Astrocyte (in vitro differentiated cells and primary cell): ENCODE measurements at regions not wholly inside any gene's neighbourhood (a gene's known extent, or its start where the extent isn't known, plus 50 kb on each side); places are given as distances from the start of the nearest gene placed in this dataset.

ENCODE experiments used
- DNase-seq: peaks from one replicate; pipeline ENCODE4 v3.0.0-alpha.2; 2010; ENCODE audit warnings: low read depth
- FAIRE-seq: peaks from 2 replicates; lab custom pipeline; 2011; peaks lifted over from hg19 to GRCh38; lab: Jason Lieb, UNC
- H2AFZ ChIP-seq: 2 replicates; pipeline ENCODE4 v1.6.0; 2012; ENCODE audit warnings: low read depth, low read length, inconsistent platforms
- H3K27ac ChIP-seq: 2 replicates; pipeline ENCODE4 v1.5.1; 2011; ENCODE audit warnings: low read depth, low read length, inconsistent platforms
- H3K27me3 ChIP-seq: 2 replicates; pipeline ENCODE4 v1.6.0; 2011; ENCODE audit warnings: low read length, inconsistent platforms; ENCODE audit not compliant: insufficient read depth
- H3K36me3 ChIP-seq: 2 replicates; pipeline ENCODE4 v1.5.1; 2011; ENCODE audit warnings: low read length, inconsistent platforms; ENCODE audit not compliant: insufficient read depth
- H3K4me1 ChIP-seq: 2 replicates; pipeline ENCODE4 v1.5.1; 2011; ENCODE audit warnings: low read length, inconsistent platforms; ENCODE audit not compliant: insufficient read depth
- H3K4me2 ChIP-seq: 2 replicates; pipeline ENCODE4 v1.6.0; 2012; ENCODE audit warnings: low read length, inconsistent platforms
- H3K4me3 ChIP-seq: 2 replicates; pipeline ENCODE4 v1.5.1; 2011; ENCODE audit warnings: low read depth, mild to moderate bottlenecking, low read length, inconsistent platforms; ENCODE audit not compliant: insufficient read depth
- H3K79me2 ChIP-seq: 2 replicates; pipeline ENCODE4 v1.6.0; 2012; ENCODE audit warnings: mild to moderate bottlenecking, low read length, inconsistent platforms; ENCODE audit not compliant: insufficient read depth
- H3K9ac ChIP-seq: 2 replicates; pipeline ENCODE4 v1.6.0; 2012; ENCODE audit warnings: mild to moderate bottlenecking, low read length, inconsistent platforms
- H3K9me3 ChIP-seq: 2 replicates; pipeline ENCODE4 v1.5.1; 2012; ENCODE audit warnings: low read depth, mild to moderate bottlenecking, low read length, inconsistent platforms; ENCODE audit not compliant: insufficient read depth
- H4K20me1 ChIP-seq: 2 replicates; pipeline ENCODE4 v1.6.0; 2012; ENCODE audit warnings: low read length, inconsistent platforms; ENCODE audit not compliant: insufficient read depth
- H3K27ac Mint-ChIP-seq: one replicate; pipeline ENCODE4 v1.8.0; 2021; ENCODE audit warnings: mild to moderate bottlenecking, mixed read lengths; ENCODE audit not compliant: unreplicated experiment
- H3K27me3 Mint-ChIP-seq: one replicate; pipeline ENCODE4 v1.8.0; 2021; ENCODE audit warnings: low read depth, mixed read lengths; ENCODE audit not compliant: unreplicated experiment
- H3K36me3 Mint-ChIP-seq: one replicate; pipeline ENCODE4 v1.8.0; 2021; ENCODE audit warnings: low read depth, mixed read lengths; ENCODE audit not compliant: unreplicated experiment
- H3K4me1 Mint-ChIP-seq: one replicate; pipeline ENCODE4 v1.8.0; 2021; ENCODE audit warnings: low read depth, mixed read lengths; ENCODE audit not compliant: unreplicated experiment
- H3K4me3 Mint-ChIP-seq: one replicate; pipeline ENCODE4 v1.8.0; 2021; ENCODE audit warnings: mild to moderate bottlenecking, moderate library complexity, mixed read lengths; ENCODE audit not compliant: unreplicated experiment
- H3K9me3 Mint-ChIP-seq: one replicate; pipeline ENCODE4 v1.8.0; 2021; ENCODE audit warnings: mild to moderate bottlenecking, mixed read lengths; ENCODE audit not compliant: unreplicated experiment
- CTCF ChIP-seq: IDR thresholded peaks from 2 replicates; pipeline ENCODE4 v1.5.1; 2011; ENCODE audit warnings: low read depth, mild to moderate bottlenecking, inconsistent platforms, low read length, moderate library complexity; ENCODE audit not compliant: insufficient read depth
- EZH2 ChIP-seq: IDR thresholded peaks from 2 replicates; pipeline ENCODE4 v1.6.1; 2012; ENCODE audit warnings: mild to moderate bottlenecking, low read length, inconsistent platforms; ENCODE audit not compliant: insufficient read depth

GRCh38 chr16:27618165-27618564 is 68.2 kb downstream of the KATNIP start:
- H3K4me1 Mint-ChIP-seq: peaks cover 4% of the 10 kb centered on the region
- Histone ChIP-seq H3K9ac (no peak overlapping the region), H3K79me2 (no peaks in the 10 kb centered on the region), H3K4me2 (no peak overlapping the region), H2AFZ (no peak overlapping the region), H3K9me3 (no peaks in the 10 kb centered on the region), H4K20me1 (peaks cover 9% of the 10 kb centered on the region), H3K4me3 (no peak overlapping the region), H3K36me3 (no peaks in the 10 kb centered on the region), H3K4me1 (no peaks in the 10 kb centered on the region), H3K27me3 (no peaks in the 10 kb centered on the region), H3K27ac (no peak overlapping the region)
- peaks cover 31% of the 10 kb centered on the region for H3K36me3 Mint-ChIP-seq
- no peak overlapping the region for H3K27ac Mint-ChIP-seq
- H3K9me3 Mint-ChIP-seq: peaks cover 2% of the 10 kb centered on the region
- no peak for DNase-seq
- H3K27me3 Mint-ChIP-seq: no peaks in the 10 kb centered on the region
- no peak for FAIRE-seq
- H3K4me3 Mint-ChIP-seq: no peak overlapping the region
- no peak for TF ChIP-seq CTCF

GRCh38 chr16:27618606-27619327 is 68.8 kb downstream of the KATNIP start:
- no peak overlapping the region for H3K4me3 Mint-ChIP-seq
- H3K27ac ChIP-seq: no peak overlapping the region

More at GRCh38 chr16:27618606-27619327, 68.8 kb downstream of the KATNIP start:
- Mint-ChIP-seq H3K36me3 (peaks cover 31% of the 10 kb centered on the region), H3K4me1 (peaks cover 4% of the 10 kb centered on the region), H3K27ac (no peak overlapping the region), H3K27me3 (no peaks in the 10 kb centered on the region), H3K9me3 (peaks cover 2% of the 10 kb centered on the region)
- Histone ChIP-seq H3K4me3 (no peak overlapping the region), H3K9me3 (no peaks in the 10 kb centered on the region), H2AFZ (no peak overlapping the region), H3K36me3 (no peaks in the 10 kb centered on the region), H4K20me1 (peaks cover 10% of the 10 kb centered on the region), H3K4me2 (no peak overlapping the region), H3K79me2 (no peaks in the 10 kb centered on the region), H3K4me1 (no peaks in the 10 kb centered on the region), H3K27me3 (no peaks in the 10 kb centered on the region), H3K9ac (no peak overlapping the region)
- DNase-seq (no peak), FAIRE-seq (no peak)
- TF ChIP-seq EZH2: no peak
- TF ChIP-seq CTCF: no peak
